ENCODE measurements at regions not wholly inside any gene's neighbourhood (a gene's known extent, or its start where the extent isn't known, plus 50 kb on each side); places are given as distances from the start of the nearest gene placed in this dataset.

GRCh38 chr2:11096591-11096990 is 58.7 kb upstream of the SLC66A3 start:
- TF ChIP-seq CTCF (conservative IDR thresholded peaks at IDR 0.05) (no peak), ZFX (IDR thresholded peaks at IDR 0.05) (no peak)
- no peak overlapping the region for H3K27ac ChIP-seq

GRCh38 chr2:11097038-11097720 is 58.1 kb upstream of the SLC66A3 start:
- TF ChIP-seq CTCF (conservative IDR thresholded peaks at IDR 0.05) (no peak), ZFX (IDR thresholded peaks at IDR 0.05) (no peak)
- H3K27ac ChIP-seq: no peak overlapping the region

- H3K27ac ChIP-seq: no peak overlapping the region
- TF ChIP-seq CTCF (conservative IDR thresholded peaks at IDR 0.05): no peak
- TF ChIP-seq ZFX (IDR thresholded peaks at IDR 0.05): no peak
These were observed 57.3 kb upstream of the SLC66A3 start for GRCh38 chr2:11097854-11098387.

GRCh38 chr2:11099122-11100065 is 55.9 kb upstream of the SLC66A3 start:
- TF ChIP-seq CTCF (conservative IDR thresholded peaks at IDR 0.05) (no peak), ZFX (IDR thresholded peaks at IDR 0.05) (no peak)
- no peak overlapping the region for H3K27ac ChIP-seq

GRCh38 chr2:11100130-11100529 is 55.1 kb upstream of the SLC66A3 start:
- no peak overlapping the region for H3K27ac ChIP-seq
- TF ChIP-seq ZFX (IDR thresholded peaks at IDR 0.05) (no peak), CTCF (conservative IDR thresholded peaks at IDR 0.05) (no peak)

- H3K27ac ChIP-seq: no peak overlapping the region
- TF ChIP-seq ZFX (IDR thresholded peaks at IDR 0.05) (no peak), CTCF (conservative IDR thresholded peaks at IDR 0.05) (no peak)
These were observed 54.3 kb upstream of the SLC66A3 start for GRCh38 chr2:11100976-11101375.

DNA sequence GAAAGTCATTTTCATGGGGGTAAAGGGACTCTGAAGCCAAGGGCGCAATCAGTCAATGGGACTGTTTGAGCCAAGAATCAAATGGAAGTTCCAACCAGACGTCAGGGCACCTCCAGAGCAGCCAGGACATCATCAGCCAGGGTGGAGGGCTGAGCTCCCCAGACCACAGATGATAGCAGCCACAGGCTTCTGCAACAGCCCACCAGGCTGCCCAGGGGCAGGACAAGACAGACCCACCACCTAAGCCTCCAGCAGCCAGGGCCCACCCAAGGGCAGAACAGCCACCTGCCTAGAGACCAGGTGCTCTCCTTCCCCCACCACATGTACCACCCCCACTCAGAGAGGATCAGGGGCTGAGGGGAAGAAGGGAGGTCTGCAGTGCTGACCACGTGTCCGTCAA is 53.8 kb upstream of the SLC66A3 start:
- TF ChIP-seq ZFX (IDR thresholded peaks at IDR 0.05): no peak
- no peak for TF ChIP-seq CTCF (conservative IDR thresholded peaks at IDR 0.05)
- H3K27ac ChIP-seq: no peak overlapping the region

All from C4-2B (cell line).